Mesenchymal stem cell (in vitro differentiated cells and primary cell): ENCODE measurements at regions not wholly inside any gene's neighbourhood (a gene's known extent, or its start where the extent isn't known, plus 50 kb on each side); places are given as distances from the start of the nearest gene placed in this dataset.

Source experiments
- DNase-seq: peaks from one replicate; pipeline ENCODE4 v3.0.0-alpha.2; 2013
- H2AFZ ChIP-seq: one replicate; pipeline ENCODE4 v1.6.1; 2013; ENCODE audit warnings: low read depth, mild to moderate bottlenecking, control low read depth, inconsistent platforms, low read length, moderate library complexity
- H2AK5ac ChIP-seq: 2 replicates; pipeline ENCODE4 v1.6.1; 2013; ENCODE audit warnings: low read length, moderate library complexity, mild to moderate bottlenecking, inconsistent platforms; ENCODE audit not compliant: severe bottlenecking
- H2BK120ac ChIP-seq: one replicate; pipeline ENCODE4 v1.6.1; 2013; ENCODE audit warnings: low read depth, mild to moderate bottlenecking, inconsistent platforms, low read length, moderate library complexity
- H2BK12ac ChIP-seq, 2 experiments: one replicate each; pipeline ENCODE4 v1.6.1; 2013; ENCODE audit warnings: inconsistent platforms in 2 of 2, low read length in 2 of 2, mild to moderate bottlenecking in 2 of 2, moderate library complexity in 2 of 2, control low read depth in 1 of 2
- H2BK15ac ChIP-seq: one replicate; pipeline ENCODE4 v1.6.1; 2013; ENCODE audit warnings: mild to moderate bottlenecking, low read depth, inconsistent platforms; ENCODE audit not compliant: poor library complexity, severe bottlenecking
- H2BK5ac ChIP-seq: 2 replicates; pipeline ENCODE4 v1.6.1; 2013; ENCODE audit warnings: low read depth, mild to moderate bottlenecking, low read length, control low read depth, inconsistent platforms; ENCODE audit not compliant: poor library complexity, severe bottlenecking
- H3K14ac ChIP-seq, 2 experiments: one replicate each; pipeline ENCODE4 v1.6.1; 2013; ENCODE audit warnings: inconsistent platforms in 2 of 2, low read length in 2 of 2, control low read depth in 1 of 2, mild to moderate bottlenecking in 1 of 2, moderate library complexity in 1 of 2
- H3K18ac ChIP-seq, 2 experiments: one replicate each; pipeline ENCODE4 v1.6.1; 2013; ENCODE audit warnings: inconsistent platforms in 2 of 2, low read length in 2 of 2, control low read depth in 1 of 2, low read depth in 1 of 2, mild to moderate bottlenecking in 1 of 2
- H3K23ac ChIP-seq, 2 experiments: one replicate each; pipeline ENCODE4 v1.6.1; 2013; ENCODE audit warnings: inconsistent platforms in 2 of 2, low read length in 2 of 2, mild to moderate bottlenecking in 2 of 2, moderate library complexity in 2 of 2, control low read depth in 1 of 2
- H3K27ac ChIP-seq: 2 replicates; pipeline ENCODE4 v1.5.1; 2013; ENCODE audit warnings: mild to moderate bottlenecking, moderate library complexity, low read length, control low read depth, inconsistent platforms; ENCODE audit not compliant: poor library complexity, severe bottlenecking
- H3K27me3 ChIP-seq, 2 experiments: 2 replicates each; pipeline versions ENCODE4 v1.6.1 to v1.7.0; 2013; ENCODE audit warnings: low read length in 2 of 2, mild to moderate bottlenecking in 2 of 2, moderate library complexity in 2 of 2, control low read depth in 1 of 2, inconsistent platforms in 1 of 2; ENCODE audit not compliant: control insufficient read depth in 1 of 2, insufficient read depth in 1 of 2
- H3K36me3 ChIP-seq, 2 experiments: 2 replicates each; pipeline versions ENCODE4 v1.6.1 to v1.7.0; 2013; ENCODE audit warnings: low read length in 2 of 2, control low read depth in 1 of 2, inconsistent platforms in 1 of 2, low read depth in 1 of 2, mild to moderate bottlenecking in 1 of 2; ENCODE audit not compliant: insufficient read depth in 2 of 2, control insufficient read depth in 1 of 2
- H3K4ac ChIP-seq, 2 experiments: one replicate each; pipeline ENCODE4 v1.6.1; 2013; ENCODE audit warnings: inconsistent platforms in 2 of 2, low read length in 2 of 2, mild to moderate bottlenecking in 2 of 2, moderate library complexity in 2 of 2, control low read depth in 1 of 2, low read depth in 1 of 2
- H3K4me1 ChIP-seq: 2 replicates; pipeline ENCODE4 v1.6.1; 2013; ENCODE audit warnings: low read depth, low read length, control low read depth; ENCODE audit not compliant: control insufficient read depth, insufficient read depth
- H3K4me2 ChIP-seq: 2 replicates; pipeline ENCODE4 v1.6.1; 2013; ENCODE audit warnings: low read length, mild to moderate bottlenecking, inconsistent platforms; ENCODE audit not compliant: poor library complexity, severe bottlenecking
- H3K4me3 ChIP-seq, 2 experiments: 2 replicates each; pipeline versions ENCODE4 v1.5.1 to v1.7.0; 2013; ENCODE audit warnings: low read length in 2 of 2, mild to moderate bottlenecking in 2 of 2, control low read depth in 1 of 2, low read depth in 1 of 2; ENCODE audit not compliant: insufficient read depth in 1 of 2
- H3K79me1 ChIP-seq: replicated peaks from 2 replicates; pipeline ENCODE4 v1.6.1; 2013; ENCODE audit warnings: mild to moderate bottlenecking, control low read depth, low read length, inconsistent platforms; ENCODE audit not compliant: poor library complexity, severe bottlenecking
- H3K9ac ChIP-seq: 2 replicates; pipeline ENCODE4 v1.7.0; 2013; ENCODE audit warnings: mild to moderate bottlenecking, low read length, moderate library complexity
- H3K9me3 ChIP-seq: 2 replicates; pipeline ENCODE4 v1.7.0; 2013; ENCODE audit warnings: mild to moderate bottlenecking, low read length; ENCODE audit not compliant: control insufficient read depth
- H4K8ac ChIP-seq: one replicate; pipeline ENCODE4 v1.6.1; 2013; ENCODE audit warnings: inconsistent platforms, mild to moderate bottlenecking, low read length, moderate library complexity
- H4K91ac ChIP-seq: one replicate; pipeline ENCODE4 v1.6.1; 2013; ENCODE audit warnings: mild to moderate bottlenecking, low read length, inconsistent platforms
- WGBS: methylation state at CpG from one replicate; pipeline ENCODE4 v1.1.7; 2013; ENCODE audit warnings: mixed read lengths; 5-methylcytosine and 5-hydroxymethylcytosine counted together

GRCh38 chr3:166211451-166211850 is 374.2 kb upstream of the BCHE start:
- Histone ChIP-seq H2AK5ac (no peak overlapping the region), H2BK120ac (no peak overlapping the region), H3K79me1 (no peaks in the 10 kb centered on the region), H4K8ac (no peak overlapping the region), H3K27me3 (no peaks in the 10 kb centered on the region), H3K9ac (no peak overlapping the region), H3K4me3 (no peak overlapping the region), H3K14ac (no peak overlapping the region), H3K18ac (no peak overlapping the region), H2BK5ac (no peak overlapping the region), H2AFZ (no peak overlapping the region), H4K91ac (no peak overlapping the region), H3K4me1 (no peaks in the 10 kb centered on the region), H3K23ac (no peak overlapping the region), H3K36me3 (no peaks in the 10 kb centered on the region), H3K4ac (no peak overlapping the region), H2BK15ac (no peak overlapping the region), H3K9me3 (peaks cover 7% of the 10 kb centered on the region), H2BK12ac (no peak overlapping the region), H3K4me2 (no peak overlapping the region), H3K27ac (no peak overlapping the region)
- no peak for DNase-seq
- WGBS, result 88% methylated on average over 3 of the region's 4 CpGs

DNA sequence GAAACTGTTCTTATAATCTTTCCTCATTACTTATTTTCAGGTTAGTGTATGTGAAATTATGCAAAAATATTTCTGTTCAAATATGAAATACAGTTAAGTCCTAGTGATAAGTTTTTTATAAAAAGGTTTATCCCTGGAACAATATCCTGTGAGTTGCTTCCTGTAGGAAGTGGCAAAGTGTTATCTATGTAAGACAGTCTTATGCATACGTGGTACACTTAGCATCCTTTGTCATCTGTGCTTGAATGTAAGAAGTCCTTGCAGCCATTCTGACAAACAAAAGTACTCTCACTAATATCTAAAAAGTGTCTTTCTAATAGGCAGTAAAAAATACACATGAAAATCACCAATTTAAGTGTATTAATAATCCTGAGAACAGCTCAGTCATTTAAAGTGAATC is 372.5 kb upstream of the BCHE start:
- Histone ChIP-seq H3K18ac (no peak overlapping the region), H3K9me3 (peaks cover 7% of the 10 kb centered on the region), H2AK5ac (no peak overlapping the region), H3K36me3 (no peaks in the 10 kb centered on the region), H4K91ac (no peak overlapping the region), H2BK12ac (no peak overlapping the region), H2BK15ac (no peak overlapping the region), H3K23ac (no peak overlapping the region), H3K79me1 (no peaks in the 10 kb centered on the region), H3K14ac (no peak overlapping the region), H3K4me2 (no peak overlapping the region), H2AFZ (no peak overlapping the region), H3K27me3 (no peaks in the 10 kb centered on the region), H3K4me1 (no peaks in the 10 kb centered on the region), H4K8ac (no peak overlapping the region), H3K27ac (no peak overlapping the region), H3K4ac (no peak overlapping the region), H2BK120ac (no peak overlapping the region), H3K4me3 (no peak overlapping the region), H3K9ac (no peak overlapping the region), H2BK5ac (no peak overlapping the region)
- DNase-seq, result no peak
- no CpG with 5 or more reads among the region's 1 CpG for WGBS

DNA sequence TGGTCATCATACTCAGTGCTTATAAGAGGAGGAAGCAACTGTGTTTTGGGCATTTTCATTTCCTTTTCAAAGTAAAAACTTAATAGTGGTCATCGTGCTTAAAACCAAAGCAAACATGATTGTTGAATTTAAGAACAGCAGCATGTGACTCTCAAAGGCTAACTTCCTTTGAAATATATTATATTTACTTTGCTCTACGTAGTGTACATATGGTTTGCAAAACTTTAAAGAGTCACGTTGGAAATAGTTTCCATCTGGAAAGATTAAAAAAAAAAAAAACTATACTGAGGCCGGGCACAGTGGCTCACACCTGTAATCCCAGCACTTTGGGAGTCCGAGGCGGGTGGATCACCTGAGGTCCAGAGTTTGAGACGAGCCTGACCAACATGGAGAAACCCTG is 367.9 kb upstream of the BCHE start:
- H3K14ac ChIP-seq, result no peak overlapping the region
- H3K27ac ChIP-seq, result no peak overlapping the region
- no peak overlapping the region for H2BK120ac ChIP-seq
- 92% methylated on average over 6 of the region's 7 CpGs for whole genome bisulfite sequencing
- no peak overlapping the region for H3K4me2 ChIP-seq
- no peak overlapping the region for H4K8ac ChIP-seq
- H3K18ac ChIP-seq, result no peak overlapping the region
- H4K91ac ChIP-seq, result no peak overlapping the region
- H3K9ac ChIP-seq, result no peak overlapping the region
- H2AK5ac ChIP-seq, result no peak overlapping the region
- no peaks in the 10 kb centered on the region for H3K4me1 ChIP-seq
- H3K79me1 ChIP-seq, result no peaks in the 10 kb centered on the region
- no peaks in the 10 kb centered on the region for H3K27me3 ChIP-seq
- H3K4me3 ChIP-seq, result no peak overlapping the region
- no peaks in the 10 kb centered on the region for H3K36me3 ChIP-seq
- H3K4ac ChIP-seq, result no peak overlapping the region
- no peak overlapping the region for H2BK12ac ChIP-seq
- DNase-seq, result no peak
- no peak overlapping the region for H3K23ac ChIP-seq
- H2BK5ac ChIP-seq, result no peak overlapping the region
- no peaks in the 10 kb centered on the region for H3K9me3 ChIP-seq
- H2AFZ ChIP-seq, result no peak overlapping the region
- H2BK15ac ChIP-seq, result no peak overlapping the region

DNA sequence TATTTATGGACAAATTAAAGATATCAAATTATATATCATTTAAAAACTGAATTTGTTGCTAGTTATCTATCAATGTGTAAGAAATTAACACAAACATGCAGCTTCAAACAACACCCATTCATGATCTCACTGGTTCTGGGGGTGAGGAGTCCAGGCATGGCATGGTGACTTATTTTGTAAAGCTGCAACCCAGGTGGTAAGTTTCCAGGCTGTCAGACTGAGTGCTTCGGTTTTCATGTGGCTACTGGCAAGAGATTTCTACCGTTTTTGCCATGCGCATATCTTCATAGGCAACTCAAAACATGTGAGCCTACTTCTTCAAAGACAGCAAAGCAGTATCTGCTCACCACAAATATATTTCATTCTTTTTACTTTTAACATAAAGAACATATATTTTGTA is 364.3 kb upstream of the BCHE start:
- Histone ChIP-seq H2BK120ac (no peak overlapping the region), H3K4me1 (no peaks in the 10 kb centered on the region), H3K9ac (no peak overlapping the region), H2BK15ac (no peak overlapping the region), H2BK12ac (no peak overlapping the region), H3K9me3 (peaks cover 6% of the 10 kb centered on the region), H3K18ac (no peak overlapping the region), H3K4ac (no peak overlapping the region), H4K8ac (no peak overlapping the region), H2AK5ac (no peak overlapping the region), H3K27ac (no peak overlapping the region), H3K23ac (no peak overlapping the region), H3K79me1 (no peaks in the 10 kb centered on the region), H3K36me3 (no peaks in the 10 kb centered on the region), H2BK5ac (no peak overlapping the region), H3K14ac (no peak overlapping the region), H3K4me2 (no peak overlapping the region), H3K4me3 (no peak overlapping the region), H3K27me3 (no peaks in the 10 kb centered on the region), H2AFZ (no peak overlapping the region), H4K91ac (no peak overlapping the region)
- 72% methylated on average over 3 of the region's 3 CpGs for WGBS
- DNase-seq, result no peak
